Natural killer cell (primary cell): ENCODE measurements at regions not wholly inside any gene's neighbourhood (a gene's known extent, or its start where the extent isn't known, plus 50 kb on each side); places are given as distances from the start of the nearest gene placed in this dataset.

ENCODE experiments used
- ATAC-seq, 3 donors: fragments of 150-1000 bp in 2 of 3; fragments of 200-7000 bp in 1 of 3; cut with Tn5 transposase; 1 replicate in 1 of 3; 2 replicates in 2 of 3; pipeline ENCODE4 v1.10.0; 2021; ENCODE audit warnings: mild to moderate bottlenecking in 2 of 3, moderate library complexity in 2 of 3
- DNase-seq, 2 donors: peaks; one replicate each; pipeline versions ENCODE4 v3.0.0 to v3.0.0-alpha.2; 2013 to 2021; ENCODE audit warnings: mixed read lengths in 1 of 2
- H3K27ac ChIP-seq: one replicate; pipeline ENCODE4 v1.5.1; 2013; ENCODE audit warnings: mild to moderate bottlenecking, low read length
- H3K27me3 ChIP-seq: one replicate; pipeline ENCODE4 v1.6.1; 2013; ENCODE audit warnings: low read length; ENCODE audit not compliant: control insufficient read depth, insufficient read depth
- H3K36me3 ChIP-seq: one replicate; pipeline ENCODE4 v1.6.1; 2013; ENCODE audit warnings: low read length; ENCODE audit not compliant: control insufficient read depth, insufficient read depth
- H3K4me1 ChIP-seq: one replicate; pipeline ENCODE4 v1.6.1; 2013; ENCODE audit warnings: low read length; ENCODE audit not compliant: control insufficient read depth, insufficient read depth
- H3K4me3 ChIP-seq: one replicate; pipeline ENCODE4 v1.5.1; 2013; ENCODE audit warnings: low read length
- H3K9me3 ChIP-seq: one replicate; pipeline ENCODE4 v1.6.1; 2013; ENCODE audit warnings: low read length; ENCODE audit not compliant: control insufficient read depth, insufficient read depth
- H3K27ac Mint-ChIP-seq, 2 donors: one replicate each; pipeline ENCODE4 v1.8.0; 2022; ENCODE audit warnings: mild to moderate bottlenecking in 2 of 2, mixed read lengths in 2 of 2, moderate library complexity in 1 of 2
- H3K27me3 Mint-ChIP-seq, 2 donors: one replicate each; pipeline ENCODE4 v1.8.0; 2022; ENCODE audit warnings: low read depth in 2 of 2, mixed read lengths in 2 of 2
- H3K36me3 Mint-ChIP-seq: one replicate; pipeline ENCODE4 v1.8.0; 2022; ENCODE audit warnings: mixed read lengths
- H3K4me1 Mint-ChIP-seq, 2 donors: one replicate each; pipeline ENCODE4 v1.8.0; 2022; ENCODE audit warnings: mixed read lengths in 2 of 2
- H3K4me3 Mint-ChIP-seq: one replicate; pipeline ENCODE4 v1.8.0; 2022; ENCODE audit warnings: mild to moderate bottlenecking, moderate library complexity, mixed read lengths
- H3K9me3 Mint-ChIP-seq, 2 donors: one replicate each; pipeline ENCODE4 v1.8.0; 2022; ENCODE audit warnings: mixed read lengths in 2 of 2
- CTCF ChIP-seq: fragments of 200-600 bp; IDR thresholded peaks from one replicate; pipeline ENCODE4 v1.8.0; 2022; ENCODE audit warnings: antibody characterized with exemption
- WGBS: methylation state at CpG from one replicate; pipeline ENCODE4 v1.1.7; 2013; ENCODE audit warnings: missing lambda C conversion rate; ENCODE audit not compliant: insufficient coverage; 5-methylcytosine and 5-hydroxymethylcytosine counted together
- intact Hi-C: fragments of 100-400 bp; cut with micrococcal nuclease; formaldehyde crosslinking; loops from one replicate; pipeline ENCODE4 v1.14.2; 2022

GRCh38 chr2:71767663-71768062 lies 314.3 kb downstream of the DYSF start:
- DNase-seq: no peak
- ATAC-seq: no peak
- Histone ChIP-seq H3K27ac (no peak overlapping the region), H3K4me3 (no peak overlapping the region), H3K36me3 (no peaks in the 10 kb centered on the region), H3K27me3 (no peaks in the 10 kb centered on the region), H3K4me1 (no peaks in the 10 kb centered on the region), H3K9me3 (no peaks in the 10 kb centered on the region)
- H3K27me3 Mint-ChIP-seq: peaks cover 0 to 5% of the 10 kb centered on the region in 2 donors
- no peaks in the 10 kb centered on the region for H3K36me3 Mint-ChIP-seq
- intact Hi-C loops: no loop called here
- no peak overlapping the region for H3K4me3 Mint-ChIP-seq
- H3K27ac Mint-ChIP-seq: no peak overlapping the region
- WGBS: 96% methylated on average over 1 of the region's 1 CpG
- TF ChIP-seq CTCF: no peak
- H3K4me1 Mint-ChIP-seq: no peaks in the 10 kb centered on the region
- no peaks in the 10 kb centered on the region for H3K9me3 Mint-ChIP-seq

GRCh38 chr2:71759060-71759459 lies 305.7 kb downstream of the DYSF start:
- ATAC-seq (no peak), DNase-seq (no peak)
- TF ChIP-seq CTCF: no peak
- no peaks in the 10 kb centered on the region for H3K9me3 ChIP-seq
- H3K27ac ChIP-seq: no peak overlapping the region
- intact Hi-C loops: no loop called here
- Mint-ChIP-seq H3K9me3 (no peaks in the 10 kb centered on the region), H3K27me3 (peaks cover 0 to 11% of the 10 kb centered on the region in 2 donors), H3K36me3 (no peaks in the 10 kb centered on the region), H3K4me3 (no peak overlapping the region), H3K27ac (no peak overlapping the region), H3K4me1 (no peaks in the 10 kb centered on the region)
- no peaks in the 10 kb centered on the region for H3K36me3 ChIP-seq
- H3K4me1 ChIP-seq: no peaks in the 10 kb centered on the region
- 81% methylated on average over 4 of the region's 6 CpGs for WGBS
- no peak overlapping the region for H3K4me3 ChIP-seq
- H3K27me3 ChIP-seq: no peaks in the 10 kb centered on the region

GRCh38 chr2:71757351-71757750 lies 304.0 kb downstream of the DYSF start:
- ATAC-seq: no peak
- WGBS: 48% methylated on average over 9 of the region's 9 CpGs
- no peak for DNase-seq
- no peaks in the 10 kb centered on the region for H3K36me3 ChIP-seq
- H3K4me1 ChIP-seq: no peaks in the 10 kb centered on the region
- no peaks in the 10 kb centered on the region for H3K27me3 ChIP-seq
- intact Hi-C loops: no loop called here
- H3K4me3 Mint-ChIP-seq: no peak overlapping the region
- H3K4me3 ChIP-seq: no peak overlapping the region
- TF ChIP-seq CTCF: no peak
- H3K9me3 ChIP-seq: no peaks in the 10 kb centered on the region
- peaks cover 8 to 11% of the 10 kb centered on the region in 2 donors for H3K27me3 Mint-ChIP-seq
- H3K4me1 Mint-ChIP-seq: no peaks in the 10 kb centered on the region
- no peak overlapping the region for H3K27ac ChIP-seq
- no peaks in the 10 kb centered on the region for H3K9me3 Mint-ChIP-seq
- no peak overlapping the region for H3K27ac Mint-ChIP-seq
- no peaks in the 10 kb centered on the region for H3K36me3 Mint-ChIP-seq

GRCh38 chr2:71756280-71756906 lies 303.0 kb downstream of the DYSF start:
- Histone ChIP-seq H3K4me3 (no peak overlapping the region), H3K9me3 (no peaks in the 10 kb centered on the region), H3K4me1 (no peaks in the 10 kb centered on the region), H3K27me3 (no peaks in the 10 kb centered on the region), H3K36me3 (no peaks in the 10 kb centered on the region), H3K27ac (no peak overlapping the region)
- Mint-ChIP-seq H3K27ac (no peak overlapping the region), H3K36me3 (no peaks in the 10 kb centered on the region), H3K4me3 (no peak overlapping the region), H3K9me3 (peaks cover 3% of the 10 kb centered on the region in 2 donors), H3K4me1 (no peaks in the 10 kb centered on the region), H3K27me3 (peaks cover 11 to 19% of the 10 kb centered on the region in 2 donors)
- DNase-seq (no peak), ATAC-seq (no peak)
- intact Hi-C loops: no loop called here
- WGBS: 67% methylated on average over 4 of the region's 4 CpGs
- no peak for TF ChIP-seq CTCF
